ENCODE measurements at regions not wholly inside any gene's neighbourhood (a gene's known extent, or its start where the extent isn't known, plus 50 kb on each side); places are given as distances from the start of the nearest gene placed in this dataset.

DNA sequence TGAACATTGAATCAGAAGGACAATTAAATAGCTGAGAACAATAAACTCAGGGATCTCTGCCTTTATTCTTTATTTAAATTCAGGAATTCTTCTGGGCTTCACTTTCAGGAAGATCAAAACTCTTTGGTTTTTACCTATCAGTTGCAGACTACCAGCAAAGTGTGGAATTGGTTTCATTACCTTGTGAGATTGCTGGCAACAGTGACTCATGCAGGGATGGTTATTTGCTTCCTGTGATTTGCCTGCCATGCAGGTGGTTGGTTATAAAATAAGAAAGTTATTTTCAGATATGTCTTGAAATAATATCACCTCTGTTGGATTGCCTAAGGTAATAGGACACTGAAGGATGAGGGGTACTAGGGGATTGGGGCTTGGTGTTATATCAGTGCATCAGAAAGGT is 204.6 kb downstream of the PTBP2 start:
- TF ChIP-seq EZH2 (IDR thresholded peaks at IDR 0.05; ENCODE audit: borderline replicate concordance, insufficient read depth, low read depth, low read length, poor library complexity, severe bottlenecking), result no peak
- TF ChIP-seq, protein P1, sequence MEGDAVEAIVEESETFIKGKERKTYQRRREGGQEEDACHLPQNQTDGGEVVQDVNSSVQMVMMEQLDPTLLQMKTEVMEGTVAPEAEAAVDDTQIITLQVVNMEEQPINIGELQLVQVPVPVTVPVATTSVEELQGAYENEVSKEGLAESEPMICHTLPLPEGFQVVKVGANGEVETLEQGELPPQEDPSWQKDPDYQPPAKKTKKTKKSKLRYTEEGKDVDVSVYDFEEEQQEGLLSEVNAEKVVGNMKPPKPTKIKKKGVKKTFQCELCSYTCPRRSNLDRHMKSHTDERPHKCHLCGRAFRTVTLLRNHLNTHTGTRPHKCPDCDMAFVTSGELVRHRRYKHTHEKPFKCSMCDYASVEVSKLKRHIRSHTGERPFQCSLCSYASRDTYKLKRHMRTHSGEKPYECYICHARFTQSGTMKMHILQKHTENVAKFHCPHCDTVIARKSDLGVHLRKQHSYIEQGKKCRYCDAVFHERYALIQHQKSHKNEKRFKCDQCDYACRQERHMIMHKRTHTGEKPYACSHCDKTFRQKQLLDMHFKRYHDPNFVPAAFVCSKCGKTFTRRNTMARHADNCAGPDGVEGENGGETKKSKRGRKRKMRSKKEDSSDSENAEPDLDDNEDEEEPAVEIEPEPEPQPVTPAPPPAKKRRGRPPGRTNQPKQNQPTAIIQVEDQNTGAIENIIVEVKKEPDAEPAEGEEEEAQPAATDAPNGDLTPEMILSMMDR (IDR thresholded peaks at IDR 0.05), result no peak

All from B cell (primary cell).